Activated CD8-positive, alpha-beta memory T cell treated with anti-CD3 and anti-CD28 coated beads for 36 hours (primary cell): ENCODE measurements at regions not wholly inside any gene's neighbourhood (a gene's known extent, or its start where the extent isn't known, plus 50 kb on each side); places are given as distances from the start of the nearest gene placed in this dataset.

Experiments
- CTCF ChIA-PET: fragments of 350-600 bp; sonication (Branson Sonifier 250); formaldehyde crosslinking; loops from one replicate; lab custom pipeline; 2021; ENCODE audit warnings: antibody characterized with exemption; lab: Charles Lee
- POLR2A ChIA-PET: fragments of 350-600 bp; sonication (Branson Sonifier 250); formaldehyde crosslinking; loops from one replicate; lab custom pipeline; 2021; ENCODE audit warnings: antibody characterized with exemption; lab: Charles Lee

- ChIA-PET POLR2A (no interaction called here), CTCF (no interaction called here)
Observed at GRCh38 chr18:71832946-71833617, 711.1 kb downstream of the CBLN2 start.

- CTCF ChIA-PET: no interaction called here
- POLR2A ChIA-PET: no interaction called here
Observed at GRCh38 chr18:71831039-71831438, 713.1 kb downstream of the CBLN2 start.

GRCh38 chr18:71827301-71827700 is 716.8 kb downstream of the CBLN2 start:
- CTCF ChIA-PET: no interaction called here

GRCh38 chr18:71815305-71815704 is 728.8 kb downstream of the CBLN2 start:
- POLR2A ChIA-PET: no interaction called here

More at GRCh38 chr18:71827301-71827700, 716.8 kb downstream of the CBLN2 start:
- POLR2A ChIA-PET: no interaction called here

GRCh38 chr18:71809711-71810110 is 734.4 kb downstream of the CBLN2 start:
- ChIA-PET CTCF (no interaction called here), POLR2A (no interaction called here)

More at GRCh38 chr18:71815305-71815704, 728.8 kb downstream of the CBLN2 start:
- CTCF ChIA-PET: no interaction called here

GRCh38 chr18:71808616-71809015 is 735.5 kb downstream of the CBLN2 start:
- ChIA-PET POLR2A (no interaction called here), CTCF (no interaction called here)

GRCh38 chr18:71807586-71807985 is 736.6 kb downstream of the CBLN2 start:
- ChIA-PET CTCF (interaction anchor here (0.6 kb wide), 1 partner anchor 288 kb away, joined by 4 read pairs; no protein-coding TSS in a partner anchor), POLR2A (no interaction called here)

- ChIA-PET CTCF (no interaction called here), POLR2A (no interaction called here)
Observed at GRCh38 chr18:71798986-71799673, 745.0 kb downstream of the CBLN2 start.

GRCh38 chr18:71797554-71797953 is 746.6 kb downstream of the CBLN2 start:
- ChIA-PET CTCF (no interaction called here), POLR2A (no interaction called here)

- ChIA-PET CTCF (no interaction called here), POLR2A (no interaction called here)
Observed at GRCh38 chr18:71784777-71785176, 759.4 kb downstream of the CBLN2 start.

- POLR2A ChIA-PET: no interaction called here
- CTCF ChIA-PET: no interaction called here
Observed at GRCh38 chr18:71760541-71760940, 783.6 kb downstream of the CBLN2 start.

GRCh38 chr18:71754246-71754645 is 789.9 kb downstream of the CBLN2 start:
- ChIA-PET POLR2A (no interaction called here), CTCF (no interaction called here)

GRCh38 chr18:71743634-71744033 is 800.5 kb downstream of the CBLN2 start:
- ChIA-PET POLR2A (no interaction called here), CTCF (no interaction called here)

GRCh38 chr18:71729611-71730010 is 814.5 kb downstream of the CBLN2 start:
- CTCF ChIA-PET: no interaction called here
- POLR2A ChIA-PET: no interaction called here

- CTCF ChIA-PET: no interaction called here
- POLR2A ChIA-PET: no interaction called here
Observed at GRCh38 chr18:71727909-71728308, 816.2 kb downstream of the CBLN2 start.

GRCh38 chr18:71725256-71725655 is 818.9 kb downstream of the CBLN2 start:
- CTCF ChIA-PET: no interaction called here
- POLR2A ChIA-PET: no interaction called here

GRCh38 chr18:71707985-71708500 is 836.1 kb downstream of the CBLN2 start:
- ChIA-PET POLR2A (no interaction called here), CTCF (no interaction called here)

- ChIA-PET POLR2A (no interaction called here), CTCF (no interaction called here)
Observed at GRCh38 chr18:71707400-71707799, 836.7 kb downstream of the CBLN2 start.

GRCh38 chr18:71689416-71690160 is 854.6 kb downstream of the CBLN2 start:
- POLR2A ChIA-PET: no interaction called here

GRCh38 chr18:71682591-71682990 is 861.6 kb downstream of the CBLN2 start:
- ChIA-PET CTCF (no interaction called here), POLR2A (no interaction called here)

More at GRCh38 chr18:71689416-71690160, 854.6 kb downstream of the CBLN2 start:
- CTCF ChIA-PET: no interaction called here
